ENCODE measurements at regions not wholly inside any gene's neighbourhood (a gene's known extent, or its start where the extent isn't known, plus 50 kb on each side); places are given as distances from the start of the nearest gene placed in this dataset.

- Histone ChIP-seq H3K36me3 (ENCODE audit: control insufficient read depth, insufficient read depth, low read length) (no peaks in the 10 kb centered on the region), H3K27ac (ENCODE audit: insufficient read depth, low read length) (no peak overlapping the region), H3K9me3 (ENCODE audit: control insufficient read depth, insufficient read depth, low read depth, low read length) (no peaks in the 10 kb centered on the region), H4K20me1 (ENCODE audit: control insufficient read depth, extremely low read depth, insufficient read depth, low read length) (no peaks in the 10 kb centered on the region), H3K4me2 (ENCODE audit: extremely low read depth, insufficient read depth, low read length) (no peak overlapping the region), H3K9ac (ENCODE audit: insufficient read depth, low read length) (no peak overlapping the region), H3K79me2 (ENCODE audit: control insufficient read depth, insufficient read depth, low read length) (no peaks in the 10 kb centered on the region), H3K4me1 (ENCODE audit: control insufficient read depth, extremely low read depth, insufficient read depth, low read length) (no peaks in the 10 kb centered on the region), H2AFZ (ENCODE audit: low read length) (no peak overlapping the region), H3K4me3 (replicated peaks in 1 of 4; ENCODE audit: control extremely low read depth in 1 of 4, insufficient read depth in 1 of 4, low read depth in 3 of 4, low read length in 4 of 4) (no peak overlapping the region), H3K27me3 (ENCODE audit: control insufficient read depth, insufficient read depth, low read length) (no peaks in the 10 kb centered on the region)
- DNase-seq (ENCODE audit: low read depth in 2 of 2): no peak
- TF ChIP-seq EZH2 (IDR thresholded peaks at IDR 0.05; ENCODE audit: low read length, missing control alignments): no peak
- TF ChIP-seq CTCF (conservative IDR thresholded peaks at IDR 0.05 in 1 of 2, IDR thresholded peaks at IDR 0.05 in 1 of 2; ENCODE audit: low read depth in 1 of 2, low read length in 2 of 2): no peak
These were observed 352.4 kb upstream of the SMIM21 start for GRCh38 chr18:75779910-75780309.

GRCh38 chr18:75779450-75779849, 351.9 kb upstream of the SMIM21 start:
- no peak for DNase-seq (ENCODE audit: low read depth in 2 of 2)
- TF ChIP-seq EZH2 (IDR thresholded peaks at IDR 0.05; ENCODE audit: low read length, missing control alignments) (no peak), CTCF (conservative IDR thresholded peaks at IDR 0.05 in 1 of 2, IDR thresholded peaks at IDR 0.05 in 1 of 2; ENCODE audit: low read depth in 1 of 2, low read length in 2 of 2) (no peak)
- Histone ChIP-seq H2AFZ (ENCODE audit: low read length) (no peak overlapping the region), H3K4me3 (replicated peaks in 1 of 4; ENCODE audit: control extremely low read depth in 1 of 4, insufficient read depth in 1 of 4, low read depth in 3 of 4, low read length in 4 of 4) (no peak overlapping the region), H3K36me3 (ENCODE audit: control insufficient read depth, insufficient read depth, low read length) (no peaks in the 10 kb centered on the region), H3K27ac (ENCODE audit: insufficient read depth, low read length) (no peak overlapping the region), H3K4me2 (ENCODE audit: extremely low read depth, insufficient read depth, low read length) (no peak overlapping the region), H3K9me3 (ENCODE audit: control insufficient read depth, insufficient read depth, low read depth, low read length) (no peaks in the 10 kb centered on the region), H3K4me1 (ENCODE audit: control insufficient read depth, extremely low read depth, insufficient read depth, low read length) (no peaks in the 10 kb centered on the region), H3K9ac (ENCODE audit: insufficient read depth, low read length) (no peak overlapping the region), H3K79me2 (ENCODE audit: control insufficient read depth, insufficient read depth, low read length) (no peaks in the 10 kb centered on the region), H3K27me3 (ENCODE audit: control insufficient read depth, insufficient read depth, low read length) (no peaks in the 10 kb centered on the region), H4K20me1 (ENCODE audit: control insufficient read depth, extremely low read depth, insufficient read depth, low read length) (no peaks in the 10 kb centered on the region)

- Histone ChIP-seq H3K36me3 (ENCODE audit: control insufficient read depth, insufficient read depth, low read length) (no peaks in the 10 kb centered on the region), H3K9ac (ENCODE audit: insufficient read depth, low read length) (no peak overlapping the region), H3K9me3 (ENCODE audit: control insufficient read depth, insufficient read depth, low read depth, low read length) (no peaks in the 10 kb centered on the region), H3K27me3 (ENCODE audit: control insufficient read depth, insufficient read depth, low read length) (no peaks in the 10 kb centered on the region), H3K4me2 (ENCODE audit: extremely low read depth, insufficient read depth, low read length) (no peak overlapping the region), H2AFZ (ENCODE audit: low read length) (no peak overlapping the region), H3K4me1 (ENCODE audit: control insufficient read depth, extremely low read depth, insufficient read depth, low read length) (no peaks in the 10 kb centered on the region), H3K27ac (ENCODE audit: insufficient read depth, low read length) (no peak overlapping the region), H4K20me1 (ENCODE audit: control insufficient read depth, extremely low read depth, insufficient read depth, low read length) (no peaks in the 10 kb centered on the region), H3K79me2 (ENCODE audit: control insufficient read depth, insufficient read depth, low read length) (no peaks in the 10 kb centered on the region), H3K4me3 (replicated peaks in 1 of 4; ENCODE audit: control extremely low read depth in 1 of 4, insufficient read depth in 1 of 4, low read depth in 3 of 4, low read length in 4 of 4) (no peak overlapping the region)
- DNase-seq (ENCODE audit: low read depth in 2 of 2): no peak
- TF ChIP-seq CTCF (conservative IDR thresholded peaks at IDR 0.05 in 1 of 2, IDR thresholded peaks at IDR 0.05 in 1 of 2; ENCODE audit: low read depth in 1 of 2, low read length in 2 of 2): no peak
- no peak for TF ChIP-seq EZH2 (IDR thresholded peaks at IDR 0.05; ENCODE audit: low read length, missing control alignments)
These were observed 350.1 kb upstream of the SMIM21 start for GRCh38 chr18:75777630-75778029.

Measured in fibroblast of lung (primary cell).